ENCODE measurements at regions not wholly inside any gene's neighbourhood (a gene's known extent, or its start where the extent isn't known, plus 50 kb on each side); places are given as distances from the start of the nearest gene placed in this dataset.

GRCh38 chr5:110323357-110323756 is 403.1 kb downstream of the TMEM232 start:
- H3K4me2 ChIP-seq (ENCODE audit: insufficient read depth in 1 of 2, low read depth in 2 of 2, low read length in 2 of 2), result no peak overlapping the region
- TF ChIP-seq RFX5 (IDR thresholded peaks at IDR 0.05; ENCODE audit: borderline replicate concordance, low read depth, low read length), result no peak
- no peak for TF ChIP-seq PHF8 (conservative IDR thresholded peaks at IDR 0.05; ENCODE audit: low read depth, low read length)
- TF ChIP-seq BACH1 (IDR thresholded peaks at IDR 0.05; ENCODE audit: low read length), result no peak
- TF ChIP-seq HDAC2 (IDR thresholded peaks at IDR 0.05; ENCODE audit: borderline replicate concordance in 1 of 2, low read depth in 2 of 2, low read length in 2 of 2), result no peak
- TF ChIP-seq NRF1 (IDR thresholded peaks at IDR 0.05; ENCODE audit: low read depth, low read length), result no peak
- TF ChIP-seq MAFK (IDR thresholded peaks at IDR 0.05; ENCODE audit: low read depth, low read length), result no peak
- TF ChIP-seq KDM4A (IDR thresholded peaks at IDR 0.05; ENCODE audit: low read depth, low read length, severe bottlenecking), result no peak
- no peak for TF ChIP-seq YY1 (IDR thresholded peaks at IDR 0.05; ENCODE audit: low read depth, low read length)
- no peak for TF ChIP-seq BRCA1 (IDR thresholded peaks at IDR 0.05; ENCODE audit: low read depth, low read length)
- no peak for TF ChIP-seq CEBPB (IDR thresholded peaks at IDR 0.05; ENCODE audit: low read depth, low read length)
- TF ChIP-seq CHD1 (IDR thresholded peaks at IDR 0.05; ENCODE audit: low read depth, low read length), result no peak
- no peak for TF ChIP-seq SAP30 (IDR thresholded peaks at IDR 0.05; ENCODE audit: insufficient read depth, insufficient replicate concordance, low read length)
- TF ChIP-seq CTBP2 (IDR thresholded peaks at IDR 0.05; ENCODE audit: borderline replicate concordance, insufficient read depth, insufficient read length, low read length), result no peak
- no peak for TF ChIP-seq KDM1A (IDR thresholded peaks at IDR 0.05; ENCODE audit: borderline replicate concordance, low read length)
- TF ChIP-seq ZNF274 (IDR thresholded peaks at IDR 0.05; ENCODE audit: borderline replicate concordance, extremely low read depth, low read length), result no peak
- no peak for TF ChIP-seq BCL11A (IDR thresholded peaks at IDR 0.05; ENCODE audit: low read depth in 2 of 2, low read length in 2 of 2)

More at GRCh38 chr5:110323357-110323756, 403.1 kb downstream of the TMEM232 start:
- Histone ChIP-seq H3K79me2 (ENCODE audit: control insufficient read depth in 1 of 2, insufficient read depth in 2 of 2, low read length in 2 of 2) (no peaks in the 10 kb centered on the region), H3K4me3 (ENCODE audit: extremely low read depth in 1 of 4, insufficient read depth in 2 of 4, low read depth in 3 of 4, low read length in 4 of 4) (no peak overlapping the region), H3K18ac (ENCODE audit: extremely low read depth, low read length) (no peak overlapping the region), H3K79me1 (ENCODE audit: low read depth, low read length) (no peaks in the 10 kb centered on the region), H4K8ac (ENCODE audit: extremely low read depth, insufficient read depth, low read length) (no peak overlapping the region), H3K27ac (ENCODE audit: low read depth, low read length) (no peak overlapping the region), H3K36me3 (ENCODE audit: control insufficient read depth in 2 of 4, insufficient read depth in 4 of 4, low read length in 3 of 4) (no peaks in the 10 kb centered on the region), H3K23me2 (ENCODE audit: low read depth, low read length) (no peaks in the 10 kb centered on the region), H2BK12ac (ENCODE audit: low read depth, low read length) (no peak overlapping the region), H2BK15ac (ENCODE audit: low read length) (no peak overlapping the region), H3K4me1 (replicated peaks in 1 of 4; ENCODE audit: control insufficient read depth in 3 of 4, insufficient read depth in 4 of 4, low read length in 3 of 4) (no peaks in the 10 kb centered on the region), H2BK20ac (ENCODE audit: low read length) (no peak overlapping the region), H2BK5ac (ENCODE audit: low read depth, low read length) (no peak overlapping the region), H4K20me1 (replicated peaks in 1 of 2; ENCODE audit: control insufficient read depth in 1 of 2, insufficient read depth in 2 of 2, low read length in 2 of 2) (no peaks in the 10 kb centered on the region), H4K5ac (ENCODE audit: insufficient read length, low read depth, low read length) (no peak overlapping the region), H2BK120ac (replicated peaks; ENCODE audit: low read depth, low read length) (no peak overlapping the region), H4K91ac (replicated peaks; ENCODE audit: insufficient read length, low read length) (no peak overlapping the region), H3K9me3 (ENCODE audit: insufficient read depth in 2 of 2, low read depth in 1 of 2, low read length in 1 of 2) (no peaks in the 10 kb centered on the region), H3K14ac (ENCODE audit: insufficient read length) (no peak overlapping the region), H3K56ac (replicated peaks; ENCODE audit: insufficient read length, low read depth, low read length) (no peak overlapping the region), H2AK5ac (ENCODE audit: low read depth, low read length) (no peak overlapping the region), H3K9ac (replicated peaks in 1 of 4; ENCODE audit: extremely low read depth in 1 of 4, low read depth in 3 of 4, low read length in 3 of 4) (no peak overlapping the region), H3K27me3 (replicated peaks in 1 of 4; ENCODE audit: control insufficient read depth in 3 of 4, extremely low read depth in 1 of 4, insufficient read depth in 3 of 4, low read length in 3 of 4) (no peaks in the 10 kb centered on the region), H2AFZ (ENCODE audit: low read length) (no peak overlapping the region), H3K4ac (replicated peaks; ENCODE audit: insufficient read length, low read depth, low read length) (no peak overlapping the region), H3K23ac (ENCODE audit: insufficient read length) (no peak overlapping the region)
- no peak for FAIRE-seq
- DNase-seq (ENCODE audit: low read depth in 1 of 2, low spot score in 2 of 2), result no peak
- ChIA-PET POLR2A (ENCODE audit: partially characterized antibody) (no interaction called here), CTCF (ENCODE audit: partially characterized antibody) (interaction anchor here (3.1 kb wide), 1 partner anchor 10 kb away, joined by 25 read pairs; no protein-coding TSS in a partner anchor)
- WGBS, 2 experiments (ENCODE audit: extremely low coverage in 1 of 2, insufficient coverage in 1 of 2, insufficient read length in 1 of 2, insufficient replicate concordance in 2 of 2, low coverage in 1 of 2, low lambda C conversion rate in 2 of 2, missing lambda C conversion rate in 1 of 2), result 85% methylated on average over 1 of the region's 1 CpG; no CpG with 5 or more reads in 1 of the 2 experiments
